NOMO-1 treated with DMSO at 0.1 percent for 48 hours (cell line): ENCODE measurements at regions not wholly inside any gene's neighbourhood (a gene's known extent, or its start where the extent isn't known, plus 50 kb on each side); places are given as distances from the start of the nearest gene placed in this dataset.

ENCODE experiments used
- DNase-seq: peaks from one replicate; lab custom pipeline; 2025; ENCODE audit not compliant: unreplicated experiment; lab: John Stamatoyannopoulos, UW

GRCh38 chr11:133723056-133723455 is 122.3 kb downstream of the SPATA19 start:
- no peak for DNase-seq

DNA sequence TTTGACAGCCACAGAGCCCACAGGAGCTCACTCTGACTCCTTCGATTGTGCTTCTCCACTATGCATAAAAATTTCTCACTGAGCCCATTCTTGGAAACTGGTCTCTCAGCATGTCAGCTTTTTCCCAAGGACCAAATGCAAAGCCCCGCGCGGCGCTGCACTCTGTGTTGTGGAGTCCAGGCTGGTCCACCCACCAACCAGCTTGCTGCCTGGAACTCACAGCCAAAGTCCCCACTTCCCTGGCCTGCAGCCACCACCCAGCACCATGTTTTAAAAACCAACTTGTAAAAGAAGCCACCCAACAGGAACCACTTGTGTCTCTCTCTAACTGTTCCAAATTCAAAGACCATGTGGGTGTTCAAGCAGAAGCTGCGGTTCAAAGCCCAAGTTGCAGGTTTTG is 124.4 kb downstream of the SPATA19 start:
- no peak for DNase-seq

DNA sequence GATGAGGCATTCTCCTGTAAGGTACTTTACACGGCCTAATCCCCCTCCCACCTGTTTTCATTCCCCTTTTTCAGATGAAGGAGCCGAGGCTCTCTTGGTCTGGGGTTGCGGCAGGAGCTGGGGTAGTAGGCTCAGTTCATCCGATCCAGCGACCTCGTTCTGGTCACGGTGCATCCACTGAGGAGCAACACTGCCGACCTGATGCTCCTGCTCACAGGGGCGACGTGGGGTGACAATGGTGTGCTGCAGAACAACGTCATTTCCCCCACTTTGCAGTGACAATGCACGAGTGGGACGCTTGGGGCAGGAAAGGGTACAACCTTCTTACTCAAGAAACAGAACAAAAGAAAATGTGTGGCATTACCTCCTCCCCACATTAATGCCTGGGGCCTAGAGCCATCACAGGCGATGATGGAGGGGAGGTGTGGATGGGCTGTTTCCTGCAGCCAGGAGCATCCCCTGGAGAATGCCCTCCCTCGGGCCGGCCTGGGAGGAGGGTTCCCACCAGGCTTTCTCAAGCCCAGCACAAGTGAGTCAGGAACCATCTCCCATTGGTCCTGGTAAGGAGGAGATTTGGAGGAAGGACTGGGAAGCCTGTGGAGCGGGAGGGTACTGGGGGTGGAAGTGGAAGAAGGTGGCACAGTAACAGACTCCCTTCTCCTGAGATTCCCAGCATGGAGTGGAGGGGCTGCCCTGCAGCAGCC is 125.6 kb downstream of the SPATA19 start:
- DNase-seq: no peak

DNA sequence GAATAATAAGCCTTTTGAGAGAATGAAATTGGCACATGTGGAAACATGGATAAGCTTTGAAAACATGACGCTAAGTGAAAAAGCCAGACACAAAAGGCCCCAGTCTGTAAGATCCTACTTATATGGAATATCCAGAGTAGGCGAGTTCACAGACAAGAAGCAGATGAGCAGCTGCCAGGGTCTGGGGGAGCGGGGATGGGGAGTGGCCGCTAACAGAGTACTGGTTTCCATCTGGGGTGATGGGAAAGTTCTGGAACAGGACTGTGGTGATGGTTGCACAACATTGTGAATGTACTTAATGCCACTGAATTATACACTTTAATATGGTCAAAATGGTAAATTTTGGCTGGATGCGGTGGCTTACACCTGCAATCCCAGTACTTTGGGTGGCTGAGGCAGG is 126.5 kb downstream of the SPATA19 start:
- no peak for DNase-seq

- DNase-seq: no peak
These were observed 127.1 kb downstream of the SPATA19 start for GRCh38 chr11:133718238-133718637.

GRCh38 chr11:133716602-133717001 is 128.7 kb downstream of the SPATA19 start:
- DNase-seq: no peak

DNA sequence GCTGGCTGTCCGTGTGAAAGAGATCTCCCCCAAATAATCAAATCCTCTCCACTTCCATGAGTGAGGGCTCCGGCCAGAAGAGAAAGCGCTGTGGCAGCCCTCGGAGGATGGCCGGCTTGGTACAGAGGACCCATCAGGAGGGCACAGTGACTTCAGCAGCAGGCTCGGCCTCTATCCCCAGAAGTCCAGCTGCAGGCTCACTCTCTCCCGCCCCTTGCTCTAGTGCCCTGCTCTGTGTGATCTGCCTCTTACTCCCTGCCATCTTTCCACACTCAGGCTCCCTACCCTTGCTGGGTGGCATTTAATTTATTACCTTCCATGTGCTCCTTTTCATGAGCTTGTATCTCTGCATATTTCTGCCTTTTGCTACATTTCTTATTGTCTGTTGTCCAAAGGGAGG is 129.7 kb downstream of the SPATA19 start:
- DNase-seq: no peak

DNA sequence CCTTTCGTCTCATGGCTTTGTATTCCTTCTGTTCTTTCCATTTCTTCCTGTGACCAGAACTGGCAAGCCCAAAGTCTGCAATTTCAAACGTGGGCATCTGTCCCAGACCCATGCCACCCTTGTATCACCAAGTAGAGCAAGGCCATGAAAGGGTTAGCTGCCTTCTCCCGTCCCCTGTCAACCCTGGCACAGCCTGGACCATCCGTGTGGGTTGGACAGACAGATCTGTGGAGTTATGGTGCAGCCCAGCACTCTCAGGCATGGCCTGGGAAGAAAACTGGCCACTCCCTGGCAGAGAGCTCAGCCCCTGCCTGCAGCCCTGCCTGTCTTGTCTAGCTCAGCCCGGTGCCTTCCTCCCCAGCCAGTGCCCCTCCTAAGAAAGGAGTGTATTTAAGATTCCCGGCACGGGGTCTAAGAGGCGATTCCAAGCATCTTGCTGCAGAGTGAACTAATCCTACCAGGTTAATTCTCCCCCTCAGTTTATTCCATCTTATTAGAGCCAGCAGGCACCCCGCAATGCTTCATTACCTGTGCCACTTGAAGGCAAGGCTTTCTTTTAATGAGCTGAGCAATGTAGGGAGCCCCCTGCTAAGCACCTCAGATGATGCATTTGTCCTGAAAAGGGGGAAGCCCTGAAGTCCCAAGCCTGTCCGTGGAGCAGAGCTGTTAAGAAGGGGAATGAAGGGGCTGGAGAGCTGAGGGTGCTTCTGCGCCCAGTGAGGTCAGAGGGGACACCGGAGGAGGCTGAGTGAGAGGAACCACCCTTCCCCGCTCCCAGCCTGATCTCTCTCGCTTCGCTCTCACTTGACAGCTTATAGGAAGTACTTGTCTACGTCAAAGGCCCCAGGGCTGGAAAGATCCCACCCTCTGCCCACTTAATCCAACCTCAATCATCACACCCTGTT is 130.6 kb downstream of the SPATA19 start:
- no peak for DNase-seq

GRCh38 chr11:133713844-133714243 is 131.5 kb downstream of the SPATA19 start:
- no peak for DNase-seq

DNA sequence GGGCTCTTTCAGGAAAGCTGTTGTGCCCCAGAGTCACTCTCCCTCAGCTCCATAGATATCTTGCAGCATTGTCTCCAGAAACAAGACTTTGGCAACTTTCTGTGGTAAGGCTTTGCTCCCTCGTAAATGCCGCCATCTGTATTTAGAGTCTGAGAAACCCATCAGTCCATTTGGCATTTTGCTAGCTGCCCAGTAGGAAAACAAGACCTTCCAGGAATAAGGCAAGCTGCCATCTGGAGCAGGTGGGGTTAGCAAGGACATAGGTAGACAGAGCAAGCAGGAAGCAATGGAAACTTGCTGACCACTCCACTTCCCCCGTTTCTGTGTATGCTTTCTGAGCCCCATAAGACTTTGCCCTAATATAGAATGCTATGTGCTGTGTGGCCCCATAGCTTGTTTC is 131.9 kb downstream of the SPATA19 start:
- no peak for DNase-seq

DNA sequence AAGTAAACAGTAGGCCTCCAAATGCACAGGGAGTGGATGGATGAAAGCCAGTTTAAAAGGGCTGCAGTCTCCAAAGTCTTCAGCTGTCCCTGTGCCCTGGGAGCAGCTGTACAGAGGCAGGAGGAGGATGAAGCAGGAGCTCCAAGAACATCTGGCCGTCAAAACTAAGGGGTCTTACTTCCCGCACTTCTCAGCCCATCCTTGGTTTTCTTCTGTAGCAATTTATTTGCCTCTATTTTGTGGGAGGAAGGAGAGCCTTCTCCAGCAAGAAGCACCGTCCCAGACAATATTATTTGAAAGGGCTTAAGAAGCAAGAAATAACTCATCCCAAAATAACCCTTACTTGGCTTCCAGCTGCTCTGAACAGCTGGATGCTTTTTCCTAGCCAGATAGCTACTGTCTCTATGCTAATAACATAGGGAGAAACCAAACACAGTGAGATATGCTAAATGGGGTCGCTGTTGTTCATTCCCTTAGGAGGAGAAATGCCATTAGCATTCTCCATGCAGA is 133.2 kb downstream of the SPATA19 start:
- no peak for DNase-seq

DNA sequence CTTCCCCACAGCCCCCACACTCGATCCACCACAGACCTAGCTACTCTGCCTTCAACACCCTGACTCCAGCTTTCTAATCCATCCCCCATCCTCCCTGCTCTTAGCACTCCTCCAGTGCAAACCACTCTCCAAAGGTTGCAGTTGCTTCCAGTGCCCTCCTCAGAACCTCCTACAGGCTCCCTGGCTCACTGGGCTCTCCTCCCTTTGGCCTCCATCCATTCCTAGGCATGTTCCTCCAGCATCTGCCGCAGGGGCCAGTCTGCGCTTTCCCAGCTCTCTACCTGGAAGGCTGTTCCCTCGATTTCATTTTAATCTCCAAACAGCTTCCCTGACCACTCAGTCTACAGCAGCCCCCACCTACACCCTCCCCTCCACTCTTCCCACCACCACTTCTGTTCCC is 133.8 kb downstream of the SPATA19 start:
- DNase-seq: no peak

DNA sequence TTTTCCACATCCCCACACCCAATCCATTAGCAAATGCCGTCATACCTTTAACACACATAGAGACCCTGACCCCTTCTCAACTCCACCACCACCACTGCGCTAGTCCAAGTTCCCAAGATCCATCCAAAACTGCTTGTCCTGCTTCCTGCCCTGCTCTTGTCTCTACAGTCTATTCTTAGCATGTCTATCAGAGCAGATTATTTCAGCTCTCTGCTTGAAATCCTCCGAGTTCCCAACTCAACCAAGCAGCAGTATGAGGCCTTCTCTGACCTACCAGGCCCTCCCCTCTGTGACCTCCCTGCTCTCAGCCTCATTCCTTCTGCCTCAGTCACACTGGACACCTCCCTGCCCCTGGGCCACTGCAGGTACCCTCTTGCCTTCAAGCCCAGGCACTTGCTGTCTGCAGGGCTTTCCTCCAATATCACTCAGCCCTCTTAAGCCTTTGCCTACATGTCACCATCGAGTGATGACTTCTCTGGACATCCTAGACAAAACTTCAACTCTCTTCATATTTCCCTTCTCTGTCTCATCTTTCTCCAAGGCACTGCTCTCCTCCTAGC is 134.6 kb downstream of the SPATA19 start:
- DNase-seq: no peak

DNA sequence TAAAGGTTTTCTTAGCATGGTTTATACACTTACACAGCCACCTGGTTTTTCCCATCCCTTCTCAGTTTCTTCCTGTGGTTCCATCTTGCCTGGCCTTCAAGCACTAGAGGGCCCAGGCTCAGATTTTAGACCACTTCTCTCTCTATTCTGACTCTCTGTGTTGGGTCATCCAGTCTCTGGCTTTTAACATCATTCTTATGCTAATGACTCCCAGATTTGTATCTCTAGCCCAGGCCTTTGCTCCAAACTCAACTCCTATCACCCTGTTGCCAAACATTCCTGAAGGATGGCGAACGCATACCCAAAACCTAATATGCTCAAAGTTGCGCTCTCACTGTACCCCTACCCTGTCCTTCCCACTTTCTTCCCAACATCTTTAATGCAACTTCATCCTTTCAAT is 135.1 kb downstream of the SPATA19 start:
- no peak for DNase-seq

DNA sequence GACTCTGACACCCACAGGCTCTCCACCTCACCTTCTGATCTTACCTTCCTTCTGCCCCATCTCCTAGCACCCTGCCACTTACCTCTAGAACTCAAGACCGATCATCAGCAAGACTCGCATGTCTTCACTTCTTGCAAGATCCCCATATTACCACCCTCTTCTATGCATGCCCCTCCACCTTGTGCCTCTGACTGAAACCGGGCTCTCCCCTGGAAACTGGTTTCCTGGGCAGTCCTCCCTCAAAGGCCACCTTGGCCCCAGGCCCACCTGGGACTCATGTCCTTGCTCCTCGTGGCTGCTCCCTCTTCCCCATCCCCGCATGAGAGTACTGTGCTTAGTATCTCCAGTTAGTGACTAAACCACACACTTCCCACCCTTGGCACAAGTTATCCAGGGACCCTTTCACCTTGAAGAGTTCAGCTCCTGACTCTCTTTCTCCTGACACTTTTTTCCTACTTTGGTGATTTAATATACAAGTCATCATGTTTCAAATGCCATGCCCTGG is 136.7 kb downstream of the SPATA19 start:
- DNase-seq: no peak

- no peak for DNase-seq
These were observed 138.2 kb downstream of the SPATA19 start for GRCh38 chr11:133706925-133707794.

GRCh38 chr11:133705873-133706272 is 139.4 kb downstream of the SPATA19 start:
- DNase-seq: no peak

DNA sequence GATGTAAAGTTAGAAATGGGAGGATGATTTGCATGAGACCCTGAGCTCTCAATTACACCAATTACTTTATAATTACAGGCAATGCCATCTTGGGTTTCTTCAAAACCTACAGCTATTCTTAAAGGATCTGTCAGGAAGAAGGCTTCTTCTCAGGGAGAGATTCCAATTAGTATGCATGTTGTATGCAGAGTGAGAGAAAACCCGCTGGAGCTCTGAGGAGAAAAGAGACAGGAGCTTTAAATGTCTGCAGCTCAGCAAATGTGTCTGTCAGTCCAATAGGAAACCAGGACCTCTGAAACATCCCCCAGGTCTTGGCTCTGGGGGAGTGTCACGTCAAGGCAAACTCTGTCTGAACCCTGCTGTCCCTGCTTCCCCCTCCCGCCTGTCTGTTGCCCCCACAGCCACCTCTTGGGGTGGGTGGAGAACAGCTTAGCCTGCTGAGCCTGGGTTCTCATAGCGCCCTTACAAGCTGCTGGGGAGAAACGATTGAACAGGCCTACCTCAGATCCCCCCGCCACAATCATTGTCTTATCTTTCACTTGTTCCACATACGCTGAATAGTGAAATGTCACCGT is 140.2 kb downstream of the SPATA19 start:
- DNase-seq: no peak

- no peak for DNase-seq
These were observed 146.2 kb downstream of the SPATA19 start for GRCh38 chr11:133699071-133699470.

GRCh38 chr11:133698654-133699053 is 146.7 kb downstream of the SPATA19 start:
- no peak for DNase-seq
